ENCODE measurements at regions not wholly inside any gene's neighbourhood (a gene's known extent, or its start where the extent isn't known, plus 50 kb on each side); places are given as distances from the start of the nearest gene placed in this dataset.
A peak's percentile ranks its signal among the peaks of the same experiment; 100 is the strongest.

DNA sequence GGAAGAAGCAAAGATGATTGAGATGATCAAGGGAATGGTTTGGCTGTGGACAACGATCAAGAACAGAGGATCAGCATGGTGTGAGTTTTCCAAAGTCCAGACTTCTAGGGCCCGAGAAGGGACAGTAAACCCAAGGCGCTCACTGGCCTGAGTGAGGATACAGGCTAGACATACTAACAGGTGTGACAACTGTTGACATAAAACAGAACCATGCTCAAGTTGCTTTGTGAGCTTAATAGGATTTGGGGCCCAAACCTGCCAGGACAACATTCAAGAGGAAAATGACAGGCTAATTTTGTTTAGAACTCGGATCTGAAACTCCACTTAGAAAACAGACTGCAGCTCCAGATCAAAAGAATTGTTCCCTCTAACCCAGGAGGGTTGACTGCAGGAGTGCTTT lies 68.1 kb upstream of the ACKR3 start:
- no peak for DNase-seq

DNA sequence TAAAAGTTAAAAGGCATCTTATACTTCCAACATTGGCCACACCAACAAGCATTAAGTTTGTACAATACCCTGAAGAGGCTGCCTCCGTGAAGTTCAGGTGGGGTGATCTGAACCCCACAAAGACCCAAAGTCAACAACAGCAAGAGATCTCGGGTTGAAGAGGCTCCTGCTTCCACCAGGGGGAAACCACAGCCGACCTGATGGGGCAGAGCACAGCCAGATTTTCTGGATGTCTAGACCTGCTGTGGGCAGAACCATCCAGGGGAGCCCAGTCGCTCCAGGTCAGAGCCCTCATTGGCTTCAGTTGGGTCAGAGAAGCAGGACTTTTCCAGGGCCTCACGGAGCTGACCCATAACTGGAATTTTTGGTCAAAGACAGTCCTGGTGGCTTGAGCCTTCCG lies 66.5 kb upstream of the ACKR3 start:
- DNase-seq = no peak

DNA sequence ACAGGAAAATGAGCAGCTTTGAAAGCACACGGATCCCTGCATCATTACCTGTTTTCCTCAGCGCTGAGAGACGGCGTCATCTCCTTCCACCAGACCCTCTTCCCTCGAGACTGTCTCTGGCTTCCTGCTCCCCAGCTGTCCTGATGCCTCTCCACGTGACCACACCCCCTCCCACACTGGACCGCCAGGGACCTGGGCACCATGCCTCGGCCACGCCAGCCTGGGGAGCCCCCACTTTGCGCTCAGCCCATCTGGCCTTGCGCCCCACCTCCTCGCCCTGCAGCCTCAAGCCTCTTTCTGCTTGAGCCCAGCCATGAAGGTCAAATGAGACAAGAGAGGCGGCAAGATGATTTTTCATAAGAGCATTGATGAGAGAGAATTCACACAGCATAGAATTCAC lies 66.0 kb upstream of the ACKR3 start:
- DNase-seq = no peak

DNA sequence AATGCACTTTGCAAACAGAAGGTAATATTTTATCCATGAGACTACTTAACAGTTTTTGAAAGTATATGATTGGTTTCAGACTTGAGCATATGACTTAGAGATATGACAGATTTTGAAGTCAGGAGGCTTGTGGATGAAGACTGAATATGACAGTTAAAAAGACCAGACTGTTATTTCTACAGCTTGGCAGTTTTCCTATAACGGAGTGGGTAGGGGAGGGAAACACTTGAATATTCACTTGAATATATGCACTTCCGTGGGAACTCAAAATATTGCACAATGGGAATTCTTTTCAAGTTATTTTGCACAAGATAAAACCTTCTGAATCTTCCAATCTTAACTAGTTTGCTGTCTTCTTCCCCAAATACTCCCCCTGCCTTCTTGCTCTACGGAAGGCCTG lies 64.6 kb upstream of the ACKR3 start:
- no peak for DNase-seq

DNA sequence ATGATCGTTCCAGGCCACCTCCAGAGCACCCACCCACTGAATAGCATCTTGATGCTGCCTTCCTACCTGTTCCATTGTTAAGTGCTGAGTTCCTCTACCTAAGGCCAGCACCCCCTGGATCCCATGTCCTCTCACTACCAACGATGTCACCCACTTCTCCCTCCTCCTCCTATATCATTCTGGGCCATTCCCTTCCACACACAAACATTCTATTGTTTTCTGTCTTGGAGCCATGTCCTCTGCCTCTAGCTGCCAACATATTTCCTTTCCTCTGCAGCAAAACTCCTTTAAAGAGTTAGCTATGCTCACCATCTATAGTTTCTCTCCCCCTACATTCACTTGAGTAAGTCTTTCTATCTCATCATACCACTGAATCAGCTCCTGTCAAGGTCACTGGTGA lies 64.0 kb upstream of the ACKR3 start:
- no peak for DNase-seq

DNA sequence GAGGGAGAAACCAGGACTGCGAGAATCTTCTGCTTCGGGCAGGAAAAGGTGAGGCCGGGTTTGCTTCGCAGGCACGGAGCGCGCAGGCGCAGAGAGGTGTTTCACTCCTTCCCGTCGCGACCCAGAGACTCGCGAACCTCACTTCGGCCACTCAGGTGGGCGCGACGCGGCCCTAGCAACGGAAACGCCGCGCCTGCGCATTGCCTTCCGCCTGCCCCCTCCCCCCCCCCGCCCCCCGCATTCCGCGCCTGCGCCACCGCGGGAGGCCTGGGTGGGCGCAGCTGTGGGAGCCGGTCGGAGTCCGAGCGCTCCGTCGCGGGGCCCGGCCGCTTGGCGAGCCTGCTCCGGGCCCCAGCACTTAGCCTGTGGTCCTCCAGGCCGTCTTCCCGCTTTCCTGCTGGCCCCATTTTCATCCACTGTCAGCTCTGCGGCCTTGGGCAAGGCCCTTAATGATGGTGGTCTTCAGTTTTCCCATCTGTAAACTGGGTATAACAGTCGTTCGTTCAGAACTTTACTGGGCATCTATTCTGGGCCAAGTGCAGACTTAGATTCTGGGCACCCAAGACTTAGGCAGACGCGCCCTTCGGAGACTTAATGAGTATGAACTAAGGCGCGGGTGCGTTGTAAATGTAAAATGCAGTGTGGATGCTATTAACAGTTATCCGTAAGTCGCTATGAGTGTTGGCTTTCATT lies 62.1 kb upstream of the ACKR3 start:
- peak; percentile 42 for DNase-seq

DNA sequence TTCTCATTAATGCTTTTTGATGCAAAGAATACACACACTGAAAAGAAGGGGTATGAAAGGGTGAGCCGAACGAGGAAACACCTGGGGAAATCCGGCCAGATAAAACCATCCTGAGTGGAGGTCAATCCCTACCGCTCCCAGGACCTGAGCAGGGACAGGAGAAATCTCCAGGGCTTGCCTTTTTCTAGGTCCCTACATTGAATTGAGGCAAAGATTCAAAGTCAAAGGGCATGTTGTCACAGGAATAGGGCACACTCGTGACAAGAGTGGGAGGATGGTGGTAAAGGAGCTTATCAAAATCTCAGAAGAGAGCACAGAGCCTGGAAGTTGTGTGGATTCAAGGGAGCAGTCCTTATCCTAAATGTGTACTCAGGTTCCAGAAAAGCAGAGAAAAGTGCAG lies 61.2 kb upstream of the ACKR3 start:
- no peak for DNase-seq

DNA sequence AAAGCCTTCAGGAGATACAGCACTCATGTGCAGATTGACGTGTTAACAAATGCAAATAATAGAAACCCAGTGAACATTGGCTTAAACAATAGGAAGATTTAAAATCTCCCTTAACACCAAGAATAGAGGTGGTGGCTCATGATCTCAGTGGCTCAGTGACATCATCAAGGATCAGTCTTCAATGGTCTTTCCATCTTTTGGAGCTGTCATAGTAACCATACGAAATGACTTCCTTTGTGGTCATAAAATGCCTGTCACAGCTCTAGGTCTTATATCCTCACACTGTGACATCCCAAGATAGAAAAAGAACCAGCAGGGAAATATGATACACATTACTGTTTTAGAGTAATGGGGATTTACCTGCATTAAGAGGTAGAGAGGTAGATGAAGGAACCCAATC lies 59.6 kb upstream of the ACKR3 start:
- DNase-seq = no peak

DNA sequence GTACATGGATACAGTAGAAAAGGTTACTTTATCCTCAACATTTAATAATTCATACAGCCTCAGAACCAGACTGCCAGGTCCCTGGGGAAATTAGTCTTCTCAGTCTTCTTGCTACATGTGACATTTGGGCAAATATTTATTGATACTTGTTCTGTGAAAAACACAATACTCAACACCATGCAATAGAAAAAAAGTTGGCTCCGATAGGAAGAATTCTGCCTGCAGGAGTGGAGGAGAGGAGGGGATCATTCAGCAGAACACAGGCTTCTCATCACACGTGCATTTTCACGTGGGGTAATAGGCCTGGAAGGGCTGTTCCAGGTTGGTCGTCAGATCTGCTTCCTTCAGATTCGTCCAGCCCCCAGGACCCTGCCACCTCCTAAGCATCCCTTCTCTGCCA lies 58.4 kb upstream of the ACKR3 start:
- no peak for DNase-seq

DNA sequence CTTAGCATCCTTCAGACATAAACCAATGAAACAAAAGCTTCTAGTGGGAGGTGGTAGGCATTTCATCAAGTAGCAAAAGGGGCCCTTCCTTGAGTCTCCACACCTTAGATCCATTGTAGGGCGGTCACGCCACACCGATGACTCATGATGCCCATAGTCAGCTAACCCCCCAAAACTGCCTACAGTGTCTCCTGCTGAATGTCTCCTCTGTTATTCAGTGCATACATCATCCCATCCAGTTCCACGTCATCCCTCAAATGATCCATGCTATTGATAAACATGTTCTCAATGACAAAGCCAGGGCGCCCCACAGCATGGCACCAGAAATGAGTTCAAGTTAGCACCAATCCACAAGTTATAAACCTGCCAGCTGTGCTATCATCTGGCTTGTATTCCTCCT lies 57.4 kb upstream of the ACKR3 start:
- DNase-seq = no peak

DNA sequence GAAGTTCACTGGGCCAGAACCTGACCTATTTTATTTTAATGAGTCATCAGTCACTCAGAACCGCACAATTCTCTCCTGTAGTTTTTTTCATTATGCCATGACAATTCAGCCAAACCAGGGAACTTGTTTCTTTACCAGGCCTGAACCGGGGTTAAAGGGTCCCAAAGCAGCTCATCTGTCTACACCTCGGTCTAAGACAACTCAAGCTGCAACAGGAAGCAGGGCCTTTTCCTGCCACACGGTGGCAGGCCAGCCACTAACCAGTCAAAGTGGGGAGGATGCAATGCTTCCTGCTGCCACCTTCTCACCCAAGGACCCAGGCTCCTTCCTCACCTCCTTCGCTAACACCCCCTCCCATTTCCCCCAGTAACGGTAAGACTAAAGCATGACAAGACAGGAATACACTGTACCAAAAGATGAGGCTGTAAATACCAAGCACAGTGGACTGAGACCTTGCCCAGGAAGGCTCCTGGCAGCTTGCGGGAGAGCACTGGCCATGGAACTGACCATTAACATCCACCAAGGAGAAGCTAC lies 56.7 kb upstream of the ACKR3 start:
- peak; percentile 63 for DNase-seq

DNA sequence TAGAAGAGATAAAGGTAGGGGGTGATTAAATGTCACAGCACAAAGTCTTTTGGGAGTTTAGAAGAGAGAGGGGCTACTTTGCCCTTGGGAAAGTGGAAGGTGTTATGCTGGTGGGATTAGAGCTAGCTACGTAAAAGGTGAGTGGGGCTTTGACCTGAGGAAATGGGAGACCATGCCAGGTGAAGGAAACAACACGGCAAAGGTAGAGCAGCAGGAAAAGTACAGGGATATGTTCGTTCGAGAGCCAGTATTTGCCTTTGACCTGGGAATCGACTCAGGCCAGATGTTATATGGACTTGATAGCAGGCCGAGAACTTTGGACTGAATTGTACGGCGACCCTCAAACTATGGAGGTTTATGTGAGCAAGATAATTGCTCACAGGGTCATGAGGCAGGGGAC lies 55.7 kb upstream of the ACKR3 start:
- no peak for DNase-seq

DNA sequence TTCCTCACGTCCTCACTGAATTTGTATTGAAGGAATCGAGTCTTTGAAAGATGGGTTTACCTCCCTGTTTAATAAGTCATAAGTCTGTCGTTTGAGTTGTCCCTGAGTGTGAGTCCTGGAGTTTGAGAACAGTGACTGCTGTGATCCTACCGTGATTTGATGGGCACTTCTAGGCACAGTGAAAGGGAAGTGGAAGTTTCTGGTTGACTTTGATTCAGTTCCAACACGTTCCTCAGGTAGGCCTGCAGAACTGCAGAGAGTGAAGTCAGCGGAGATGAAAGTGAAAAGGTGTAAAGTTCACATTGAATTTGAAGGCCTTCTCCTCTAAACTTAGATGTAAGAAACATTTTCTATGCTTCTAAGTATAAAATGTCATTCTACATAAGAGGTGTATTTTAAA lies 52.9 kb upstream of the ACKR3 start:
- no peak for DNase-seq

DNA sequence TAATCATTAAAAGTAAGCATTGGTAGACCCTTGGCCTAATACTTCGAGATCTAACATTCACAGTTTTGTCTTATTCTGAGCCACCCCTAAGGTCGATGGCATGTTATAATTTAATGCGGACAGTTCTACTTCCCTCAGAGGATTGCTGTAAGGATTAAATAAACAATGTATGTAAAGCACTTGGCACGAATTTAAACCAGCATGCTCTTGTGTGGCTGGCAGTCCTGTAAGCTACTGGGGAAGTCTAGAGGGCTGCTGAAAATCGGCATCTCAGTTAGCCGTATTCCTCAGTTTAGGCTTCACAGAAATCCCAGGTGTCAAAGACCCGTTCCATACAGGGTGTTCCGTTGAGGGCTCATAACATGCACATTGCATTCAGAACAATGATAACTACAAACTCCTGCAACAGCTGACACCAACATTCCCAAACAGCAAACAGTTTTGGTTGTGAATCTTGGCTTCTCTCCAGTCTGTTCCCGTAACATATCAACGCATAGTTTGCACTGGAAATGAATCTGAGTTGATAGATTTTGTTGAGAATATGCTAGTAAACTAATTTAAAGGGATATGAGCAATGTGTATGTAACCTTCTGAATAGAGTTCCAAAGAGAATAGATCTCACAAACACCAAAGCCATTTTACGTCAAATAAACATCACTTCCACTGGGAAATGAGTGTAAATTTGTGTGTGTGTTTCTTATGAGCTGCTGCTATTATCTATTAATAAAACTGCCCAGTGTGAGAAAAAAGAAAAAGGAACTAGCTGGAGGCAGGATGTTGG lies 52.2 kb upstream of the ACKR3 start:
- no peak for DNase-seq

All from activated effector memory CD4-positive, alpha-beta T cell treated with Interleukin-2 at 50 U/mL for 16 hours (primary cell).